GM20000 (cell line): ENCODE measurements at regions not wholly inside any gene's neighbourhood (a gene's known extent, or its start where the extent isn't known, plus 50 kb on each side); places are given as distances from the start of the nearest gene placed in this dataset.

Experiments
- DNase-seq: peaks from one replicate; pipeline ENCODE4 v3.0.0; 2012; ENCODE audit warnings: low spot score
- CTCF ChIP-seq: IDR thresholded peaks from 2 replicates; pipeline ENCODE4 v1.5.1; 2012; ENCODE audit warnings: mild to moderate bottlenecking, control low read depth; ENCODE audit errors: extremely low read depth, missing control alignments

- TF ChIP-seq CTCF: no peak
- no peak for DNase-seq
These were observed 211.5 kb downstream of the PTEN start for GRCh38 chr10:88074971-88075370.

- DNase-seq: peak; percentile 27
- TF ChIP-seq CTCF: no peak
These were observed 212.8 kb downstream of the PTEN start for GRCh38 chr10:88076027-88076880.

- no peak for TF ChIP-seq CTCF
- DNase-seq: no peak
These were observed 214.6 kb downstream of the PTEN start for GRCh38 chr10:88077977-88078376.

- no peak for TF ChIP-seq CTCF
- DNase-seq: peak; percentile 54
These were observed 216.8 kb downstream of the PTEN start for GRCh38 chr10:88080213-88080612.

- TF ChIP-seq CTCF: no peak
- DNase-seq: no peak
These were observed 218.1 kb downstream of the PTEN start for GRCh38 chr10:88081457-88082054.

- TF ChIP-seq CTCF: no peak
- DNase-seq: no peak
These were observed 219.0 kb downstream of the PTEN start for GRCh38 chr10:88082391-88082790.

GRCh38 chr10:88082806-88083596, 219.6 kb downstream of the PTEN start:
- TF ChIP-seq CTCF: no peak
- DNase-seq: peak; percentile 51
